Neutrophil (primary cell): ENCODE measurements at regions not wholly inside any gene's neighbourhood (a gene's known extent, or its start where the extent isn't known, plus 50 kb on each side); places are given as distances from the start of the nearest gene placed in this dataset.

Source experiments
- H3K27ac ChIP-seq: fragments of 200-600 bp; sonication (generic); 2 replicates; pipeline ENCODE4 v1.5.1; 2016; ENCODE audit warnings: mild to moderate bottlenecking, moderate library complexity
- H3K27me3 ChIP-seq: fragments of 200-600 bp; sonication (generic); 2 replicates; pipeline ENCODE4 v1.6.0; 2016; ENCODE audit warnings: mild to moderate bottlenecking
- H3K36me3 ChIP-seq: fragments of 200-600 bp; sonication (generic); 2 replicates; pipeline ENCODE4 v1.5.1; 2017
- H3K4me1 ChIP-seq, 2 experiments: fragments of 200-600 bp in 1 of 2; sonication (generic) in 1 of 2; 1 replicate in 1 of 2; 2 replicates in 1 of 2; pipeline versions ENCODE4 v1.5.1 to v1.6.1; 2013 to 2016; ENCODE audit warnings: low read depth in 1 of 2, low read length in 1 of 2, mild to moderate bottlenecking in 1 of 2, moderate library complexity in 1 of 2; ENCODE audit not compliant: control insufficient read depth in 1 of 2, insufficient read depth in 1 of 2
- H3K4me3 ChIP-seq, 2 experiments: fragments of 200-600 bp in 1 of 2; sonication (generic) in 1 of 2; 1 replicate in 1 of 2; 2 replicates in 1 of 2; pipeline ENCODE4 v1.5.1; 2013 to 2016; ENCODE audit warnings: low read depth in 1 of 2, low read length in 1 of 2, mild to moderate bottlenecking in 1 of 2, moderate library complexity in 1 of 2
- H3K9me3 ChIP-seq: fragments of 200-600 bp; sonication (generic); 2 replicates; pipeline ENCODE4 v1.5.1; 2016
- TF ChIP-seq, protein P1 (sequence below): fragments of 200-600 bp; sonication (generic); IDR thresholded peaks from 2 replicates; pipeline ENCODE4 v1.5.1; 2016; ENCODE audit warnings: antibody characterized with exemption

DNA sequence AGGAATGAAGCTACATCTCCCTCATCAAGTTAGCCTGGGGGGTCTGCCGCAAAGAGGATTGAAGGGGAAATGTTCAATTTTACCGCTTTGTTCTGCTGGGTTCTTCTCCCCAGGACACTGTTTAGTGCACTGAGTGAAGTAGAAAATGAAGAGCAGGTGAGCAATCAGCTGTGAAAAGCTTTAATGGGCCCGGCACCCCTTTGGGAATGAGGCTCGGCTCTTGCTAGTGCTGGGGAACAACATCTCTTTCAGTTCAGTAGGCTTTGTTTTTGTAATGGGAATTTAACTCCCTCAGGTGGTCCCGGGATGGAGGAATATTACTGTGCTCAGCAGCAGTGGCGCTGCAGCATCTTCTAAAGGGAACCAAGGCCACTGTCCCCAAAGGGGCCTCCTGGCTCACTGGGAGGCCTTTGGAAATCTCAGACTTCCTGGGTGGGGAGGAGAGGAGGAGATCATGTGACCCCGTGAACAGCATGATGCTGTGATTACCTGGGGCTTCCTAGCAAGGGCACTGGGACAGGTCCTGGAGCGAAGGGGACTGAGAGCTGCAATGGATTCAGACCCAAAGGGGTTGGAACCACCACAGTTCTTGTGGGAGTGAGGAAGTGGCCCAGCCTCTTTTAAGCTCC lies 85.2 kb upstream of the MAX start:
- Histone ChIP-seq H3K4me1 (no peaks in the 10 kb centered on the region), H3K4me3 (no peak overlapping the region), H3K27ac (no peak overlapping the region), H3K9me3 (no peaks in the 10 kb centered on the region), H3K36me3 (no peaks in the 10 kb centered on the region), H3K27me3 (no peaks in the 10 kb centered on the region)
- TF ChIP-seq, protein P1, sequence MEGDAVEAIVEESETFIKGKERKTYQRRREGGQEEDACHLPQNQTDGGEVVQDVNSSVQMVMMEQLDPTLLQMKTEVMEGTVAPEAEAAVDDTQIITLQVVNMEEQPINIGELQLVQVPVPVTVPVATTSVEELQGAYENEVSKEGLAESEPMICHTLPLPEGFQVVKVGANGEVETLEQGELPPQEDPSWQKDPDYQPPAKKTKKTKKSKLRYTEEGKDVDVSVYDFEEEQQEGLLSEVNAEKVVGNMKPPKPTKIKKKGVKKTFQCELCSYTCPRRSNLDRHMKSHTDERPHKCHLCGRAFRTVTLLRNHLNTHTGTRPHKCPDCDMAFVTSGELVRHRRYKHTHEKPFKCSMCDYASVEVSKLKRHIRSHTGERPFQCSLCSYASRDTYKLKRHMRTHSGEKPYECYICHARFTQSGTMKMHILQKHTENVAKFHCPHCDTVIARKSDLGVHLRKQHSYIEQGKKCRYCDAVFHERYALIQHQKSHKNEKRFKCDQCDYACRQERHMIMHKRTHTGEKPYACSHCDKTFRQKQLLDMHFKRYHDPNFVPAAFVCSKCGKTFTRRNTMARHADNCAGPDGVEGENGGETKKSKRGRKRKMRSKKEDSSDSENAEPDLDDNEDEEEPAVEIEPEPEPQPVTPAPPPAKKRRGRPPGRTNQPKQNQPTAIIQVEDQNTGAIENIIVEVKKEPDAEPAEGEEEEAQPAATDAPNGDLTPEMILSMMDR: no peak

DNA sequence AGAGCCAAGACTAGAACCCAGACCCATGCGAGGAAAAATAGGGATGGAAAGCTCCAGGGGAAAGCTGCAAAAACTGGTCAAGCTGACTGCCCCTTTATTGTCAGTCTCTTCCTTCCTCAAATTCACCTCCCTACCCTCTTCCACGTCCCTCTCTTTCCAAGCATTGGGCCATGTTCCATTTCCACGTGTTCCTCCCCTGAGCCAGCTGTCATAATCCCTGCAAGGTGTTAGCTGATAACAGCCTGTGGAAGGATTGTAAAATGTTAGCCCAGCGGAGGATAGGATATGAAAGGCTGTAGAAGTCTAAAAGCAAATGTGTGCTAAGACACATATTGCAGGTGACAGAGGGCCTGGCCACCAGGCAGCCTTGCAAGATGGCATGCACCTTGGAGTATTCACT lies 88.0 kb upstream of the MAX start:
- H3K4me3 ChIP-seq: no peak overlapping the region
- TF ChIP-seq, protein P1: no peak
- no peaks in the 10 kb centered on the region for H3K27me3 ChIP-seq

DNA sequence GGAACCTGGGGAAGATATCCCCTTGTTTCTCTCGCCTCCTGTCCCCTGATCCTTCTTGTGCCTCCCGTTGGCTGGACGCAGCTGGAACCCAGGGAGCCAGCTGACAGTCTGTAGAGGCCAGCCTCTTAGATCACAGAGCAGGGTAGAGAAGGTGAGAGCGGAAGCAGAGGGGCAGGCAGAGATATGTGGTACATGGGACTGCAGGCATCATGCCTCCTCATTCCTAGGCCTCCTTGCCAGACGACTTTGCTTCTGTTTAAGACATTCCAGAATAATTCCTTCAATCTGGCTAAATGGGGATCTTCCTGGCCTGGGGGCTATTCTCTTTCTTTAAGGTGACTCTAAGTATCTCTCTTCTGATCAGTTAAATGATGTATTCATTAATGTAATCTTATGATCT lies 89.4 kb upstream of the MAX start:
- Histone ChIP-seq H3K9me3 (no peaks in the 10 kb centered on the region), H3K27ac (no peak overlapping the region), H3K4me3 (no peak overlapping the region), H3K27me3 (no peaks in the 10 kb centered on the region), H3K4me1 (no peaks in the 10 kb centered on the region), H3K36me3 (no peaks in the 10 kb centered on the region)
- TF ChIP-seq, protein P1: no peak

More for the DNA sequence above, 88.0 kb upstream of the MAX start:
- no peak overlapping the region for H3K27ac ChIP-seq
- no peaks in the 10 kb centered on the region for H3K36me3 ChIP-seq
- H3K9me3 ChIP-seq: no peaks in the 10 kb centered on the region
- H3K4me1 ChIP-seq: no peaks in the 10 kb centered on the region

DNA sequence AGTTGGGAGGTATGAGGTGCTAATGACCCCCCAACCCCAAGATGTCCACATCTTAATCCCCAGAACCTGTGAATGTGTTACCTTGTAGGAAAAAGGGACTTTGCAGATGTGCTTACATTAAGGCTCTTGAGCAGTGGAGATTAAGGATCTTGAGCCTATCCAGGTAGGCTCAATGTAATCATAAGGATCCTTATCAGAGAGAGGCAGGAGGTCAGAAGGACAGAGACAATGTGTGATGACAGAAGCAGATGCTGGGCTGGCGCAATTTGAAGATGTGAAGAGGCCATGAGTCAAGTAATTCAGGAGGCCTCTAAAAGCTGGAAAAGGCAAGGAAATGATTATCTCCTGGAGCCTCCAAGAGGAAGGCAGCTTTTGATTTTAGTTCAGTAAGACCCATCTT lies 90.4 kb upstream of the MAX start:
- Histone ChIP-seq H3K4me1 (no peaks in the 10 kb centered on the region), H3K36me3 (no peaks in the 10 kb centered on the region), H3K4me3 (no peak overlapping the region), H3K27ac (no peak overlapping the region), H3K27me3 (no peaks in the 10 kb centered on the region), H3K9me3 (no peaks in the 10 kb centered on the region)
- TF ChIP-seq, protein P1: no peak

DNA sequence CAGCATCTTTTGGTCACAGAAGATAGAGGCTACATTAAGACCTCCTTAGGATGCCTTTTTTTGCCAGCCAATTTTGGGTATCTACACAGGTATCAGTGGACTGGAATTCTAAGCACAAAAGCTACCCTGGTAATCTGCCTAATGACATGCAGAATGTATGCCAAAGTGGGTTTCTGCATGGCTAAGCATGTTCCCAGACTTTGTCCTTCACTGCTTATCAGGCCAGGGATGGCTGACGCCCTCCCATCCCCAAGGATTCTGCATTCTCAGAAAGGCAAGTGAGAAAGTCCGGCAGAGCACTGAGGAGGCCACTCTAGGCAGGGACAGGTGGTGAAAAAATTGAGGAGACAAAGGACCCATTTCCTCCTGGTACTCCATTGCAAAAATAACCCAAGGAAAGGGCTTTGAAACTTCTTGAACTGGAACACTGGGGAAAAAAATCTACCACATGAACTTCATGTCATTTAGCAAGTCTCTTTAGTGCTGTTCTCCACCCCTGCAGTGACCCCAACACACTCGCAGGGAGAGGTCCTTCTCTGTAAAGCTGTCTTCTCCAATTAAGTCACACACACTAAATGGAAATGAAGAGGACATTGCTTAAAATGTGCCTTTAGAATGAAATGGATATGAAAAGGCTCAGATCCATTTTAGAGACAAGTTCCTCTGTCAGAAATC lies 91.7 kb upstream of the MAX start:
- H3K9me3 ChIP-seq: no peaks in the 10 kb centered on the region
- no peak overlapping the region for H3K4me3 ChIP-seq
- no peaks in the 10 kb centered on the region for H3K27me3 ChIP-seq
- no peaks in the 10 kb centered on the region for H3K36me3 ChIP-seq
- no peaks in the 10 kb centered on the region for H3K4me1 ChIP-seq
- no peak overlapping the region for H3K27ac ChIP-seq
- TF ChIP-seq, protein P1: no peak
